GM10266 (cell line): ENCODE measurements at regions not wholly inside any gene's neighbourhood (a gene's known extent, or its start where the extent isn't known, plus 50 kb on each side); places are given as distances from the start of the nearest gene placed in this dataset.

Source experiments
- DNase-seq: peaks from one replicate; pipeline ENCODE4 v3.0.0; 2012; ENCODE audit errors: extremely low spot score
- TF ChIP-seq, protein P1 (sequence below): IDR thresholded peaks from 2 replicates; pipeline ENCODE4 v1.5.1; 2012; ENCODE audit warnings: mild to moderate bottlenecking, low read depth; ENCODE audit not compliant: control insufficient read depth, insufficient read depth; ENCODE audit errors: missing control alignments

DNA sequence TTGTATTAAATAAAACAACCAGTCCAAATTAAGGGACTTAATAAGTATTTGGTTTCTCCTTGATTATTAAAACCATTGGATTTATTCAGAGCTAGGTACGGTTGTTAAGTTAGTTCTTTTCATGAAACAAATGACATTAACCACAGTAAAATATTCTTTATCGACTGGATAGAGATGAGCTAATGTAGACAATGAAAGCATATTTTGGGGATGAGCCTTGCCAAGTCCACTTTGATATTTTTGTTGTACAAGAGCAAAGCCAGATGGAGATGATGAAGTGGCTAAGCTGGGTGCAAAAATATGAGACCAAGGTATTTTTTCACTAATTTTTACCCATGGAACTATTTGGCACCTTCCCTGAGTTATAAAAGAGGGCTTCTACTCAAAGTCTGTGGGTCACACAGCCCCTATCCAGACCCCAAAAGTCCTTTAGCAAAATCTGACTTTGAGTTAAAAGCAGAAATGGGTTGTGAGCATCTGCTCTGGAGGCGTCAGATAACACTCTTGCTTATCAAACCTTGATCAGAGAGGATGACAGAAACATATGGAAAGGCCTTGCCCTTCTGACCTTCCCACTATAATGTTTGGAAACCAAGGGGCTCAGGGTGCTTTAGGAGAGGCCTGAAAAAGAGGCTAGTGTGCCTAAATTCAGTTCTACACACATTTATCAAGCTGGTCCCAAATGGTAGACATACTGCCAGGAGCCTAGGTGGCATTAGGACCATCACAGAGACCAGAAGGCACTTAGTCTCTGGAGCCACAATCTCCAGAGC lies 456.8 kb downstream of the MTX2 start:
- TF ChIP-seq, protein P1, sequence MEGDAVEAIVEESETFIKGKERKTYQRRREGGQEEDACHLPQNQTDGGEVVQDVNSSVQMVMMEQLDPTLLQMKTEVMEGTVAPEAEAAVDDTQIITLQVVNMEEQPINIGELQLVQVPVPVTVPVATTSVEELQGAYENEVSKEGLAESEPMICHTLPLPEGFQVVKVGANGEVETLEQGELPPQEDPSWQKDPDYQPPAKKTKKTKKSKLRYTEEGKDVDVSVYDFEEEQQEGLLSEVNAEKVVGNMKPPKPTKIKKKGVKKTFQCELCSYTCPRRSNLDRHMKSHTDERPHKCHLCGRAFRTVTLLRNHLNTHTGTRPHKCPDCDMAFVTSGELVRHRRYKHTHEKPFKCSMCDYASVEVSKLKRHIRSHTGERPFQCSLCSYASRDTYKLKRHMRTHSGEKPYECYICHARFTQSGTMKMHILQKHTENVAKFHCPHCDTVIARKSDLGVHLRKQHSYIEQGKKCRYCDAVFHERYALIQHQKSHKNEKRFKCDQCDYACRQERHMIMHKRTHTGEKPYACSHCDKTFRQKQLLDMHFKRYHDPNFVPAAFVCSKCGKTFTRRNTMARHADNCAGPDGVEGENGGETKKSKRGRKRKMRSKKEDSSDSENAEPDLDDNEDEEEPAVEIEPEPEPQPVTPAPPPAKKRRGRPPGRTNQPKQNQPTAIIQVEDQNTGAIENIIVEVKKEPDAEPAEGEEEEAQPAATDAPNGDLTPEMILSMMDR = no peak
- DNase-seq = no peak

DNA sequence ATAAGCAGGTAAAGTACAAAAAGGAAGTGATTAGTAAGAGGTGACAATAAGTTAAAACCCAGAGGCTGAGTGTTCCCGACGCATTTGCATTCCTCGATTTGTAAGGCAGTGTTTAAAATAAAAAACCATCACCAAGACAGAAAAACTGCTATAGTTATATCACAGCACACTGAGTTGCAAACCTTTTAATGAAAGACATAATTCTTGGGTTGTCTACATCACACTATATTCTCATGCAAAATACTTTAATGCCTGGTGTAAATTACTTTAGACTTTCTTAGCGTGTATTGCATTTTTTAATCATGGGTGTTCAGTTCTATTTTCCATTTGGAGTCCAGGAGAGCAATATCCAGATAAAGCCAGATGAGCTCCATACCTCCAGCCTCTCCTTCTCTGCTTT lies 458.5 kb downstream of the MTX2 start:
- TF ChIP-seq, protein P1 = no peak
- no peak for DNase-seq

DNA sequence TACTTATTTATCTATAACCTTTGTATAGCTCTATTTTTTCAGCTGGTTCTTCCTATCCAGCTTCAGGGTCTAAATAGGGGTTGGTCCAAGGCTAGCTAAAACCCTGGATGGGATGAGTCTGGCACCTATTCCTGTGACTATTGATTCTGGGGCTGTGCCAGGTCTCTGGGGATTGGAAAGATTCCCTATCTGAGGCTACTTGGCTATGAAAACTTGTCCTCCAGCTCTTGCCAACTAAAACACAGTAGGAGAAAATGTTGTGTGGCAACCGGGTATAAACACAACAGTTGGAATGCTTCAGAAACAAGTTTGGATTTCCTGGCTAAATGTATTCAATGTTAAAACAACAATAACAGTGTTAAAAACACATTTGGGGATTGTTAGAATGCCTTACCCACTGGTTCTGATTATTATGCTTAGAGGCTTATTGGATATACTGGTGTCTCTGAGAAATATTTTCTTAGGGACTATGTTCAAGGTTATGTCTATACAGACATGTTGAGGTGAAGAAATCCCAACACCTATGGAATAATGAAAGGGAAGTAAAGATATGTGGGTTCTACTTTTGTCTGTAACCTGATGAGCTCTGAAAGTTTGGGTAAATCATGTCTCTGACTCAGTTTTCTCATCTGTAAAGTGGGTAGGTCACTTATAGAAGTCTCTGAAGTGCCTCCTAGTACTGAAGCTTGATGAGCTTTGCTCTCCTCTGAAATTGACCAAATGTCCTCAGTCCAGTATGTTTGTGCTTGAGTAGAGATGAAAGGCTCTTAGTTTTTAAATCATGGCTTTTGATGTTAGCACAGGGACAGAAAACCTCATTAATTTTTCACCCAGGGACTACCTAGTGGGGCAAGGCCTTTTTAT lies 460.7 kb downstream of the MTX2 start:
- DNase-seq = no peak
- TF ChIP-seq, protein P1 = no peak

DNA sequence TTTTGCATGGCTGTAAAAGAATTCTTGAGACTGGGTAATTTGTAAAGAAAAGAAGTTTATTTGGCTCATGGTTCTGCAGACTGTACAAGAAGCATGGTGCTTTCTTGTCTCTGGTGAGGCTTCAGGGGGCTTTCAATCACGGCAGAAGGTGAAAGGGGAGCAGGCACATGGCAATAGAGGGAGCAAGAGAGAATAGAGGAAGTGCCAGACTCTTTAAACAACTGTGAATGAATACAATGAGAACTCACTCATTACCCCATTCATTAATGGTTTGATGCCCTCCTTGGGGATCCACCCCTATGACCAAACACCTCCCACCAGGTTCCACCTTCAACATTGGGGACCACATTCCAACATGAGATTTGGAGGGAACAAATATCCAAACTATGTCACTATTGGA lies 463.5 kb downstream of the MTX2 start:
- TF ChIP-seq, protein P1 = no peak
- no peak for DNase-seq

DNA sequence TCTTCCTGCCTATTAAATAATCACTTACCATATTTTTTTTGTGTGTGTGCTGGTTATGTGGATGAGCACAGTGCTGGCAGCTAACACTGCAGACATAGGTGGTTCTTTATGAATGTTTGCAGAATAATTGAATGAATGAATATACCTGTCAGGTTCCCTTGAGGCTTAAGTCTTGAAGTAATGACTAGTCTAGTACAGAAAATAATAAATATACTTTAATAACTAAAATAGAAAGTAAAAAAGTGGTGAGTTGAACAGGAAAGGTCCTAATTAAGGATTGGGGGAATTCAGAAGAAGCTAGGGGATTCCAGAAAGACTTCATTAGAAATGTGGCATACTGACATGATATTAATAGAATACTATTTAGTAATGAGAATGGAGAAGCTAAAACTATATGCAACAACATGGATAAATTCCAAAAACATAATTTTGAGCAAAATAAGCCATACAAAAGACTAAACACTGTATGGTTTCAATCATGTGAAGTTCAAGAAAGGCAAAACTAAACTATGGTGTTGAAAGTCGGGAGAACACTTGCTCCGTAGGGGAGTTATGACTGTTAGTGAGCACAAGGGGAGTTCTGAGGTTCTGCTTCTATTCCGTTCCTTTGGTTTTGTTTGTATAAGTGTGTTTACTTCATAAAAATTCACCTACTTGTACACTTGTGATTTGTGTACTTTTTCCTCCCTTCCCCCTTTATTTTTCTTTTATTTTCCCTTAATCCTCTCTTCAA lies 464.6 kb downstream of the MTX2 start:
- DNase-seq = no peak
- TF ChIP-seq, protein P1 = no peak

DNA sequence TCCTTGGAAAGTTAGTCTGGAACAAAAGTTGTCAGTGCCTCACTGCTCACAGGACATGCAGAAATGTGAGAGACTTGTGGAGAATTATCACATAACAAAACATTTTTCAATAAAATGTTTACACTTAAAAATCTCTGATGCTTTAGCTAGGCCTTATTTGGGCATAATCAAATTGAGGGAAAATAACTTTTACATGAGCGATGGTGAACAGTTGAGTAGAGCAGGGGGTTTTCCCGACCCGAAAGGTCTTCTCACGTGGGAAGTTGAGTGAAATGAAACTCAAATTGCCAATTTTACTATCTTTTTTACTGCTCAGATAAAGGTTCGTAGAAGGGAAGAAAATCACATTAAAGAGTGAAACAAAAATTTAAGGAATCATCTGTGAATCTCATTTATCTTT lies 465.6 kb downstream of the MTX2 start:
- TF ChIP-seq, protein P1 = no peak
- no peak for DNase-seq
